Keratinocyte (primary cell): ENCODE measurements at regions not wholly inside any gene's neighbourhood (a gene's known extent, or its start where the extent isn't known, plus 50 kb on each side); places are given as distances from the start of the nearest gene placed in this dataset.

Source experiments
- EZH2 ChIP-seq: IDR thresholded peaks from one replicate; pipeline ENCODE4 v1.6.1; 2012; ENCODE audit warnings: inconsistent platforms, mild to moderate bottlenecking, low read length, moderate library complexity
- TF ChIP-seq, protein P1 (sequence below), 3 experiments: IDR thresholded peaks in 1 of 3; conservative IDR thresholded peaks in 1 of 3; optimal IDR thresholded peaks in 1 of 3; 2 replicates in 2 of 3; 3 replicates in 1 of 3; pipeline versions ENCODE3 to v1.5.1; 2011; ENCODE audit warnings: low read length in 3 of 3, mild to moderate bottlenecking in 3 of 3, moderate library complexity in 2 of 3, control low read depth in 1 of 3, inconsistent platforms in 1 of 3; ENCODE audit not compliant: insufficient read depth in 2 of 3; ENCODE audit errors: extremely low read depth in 1 of 3

DNA sequence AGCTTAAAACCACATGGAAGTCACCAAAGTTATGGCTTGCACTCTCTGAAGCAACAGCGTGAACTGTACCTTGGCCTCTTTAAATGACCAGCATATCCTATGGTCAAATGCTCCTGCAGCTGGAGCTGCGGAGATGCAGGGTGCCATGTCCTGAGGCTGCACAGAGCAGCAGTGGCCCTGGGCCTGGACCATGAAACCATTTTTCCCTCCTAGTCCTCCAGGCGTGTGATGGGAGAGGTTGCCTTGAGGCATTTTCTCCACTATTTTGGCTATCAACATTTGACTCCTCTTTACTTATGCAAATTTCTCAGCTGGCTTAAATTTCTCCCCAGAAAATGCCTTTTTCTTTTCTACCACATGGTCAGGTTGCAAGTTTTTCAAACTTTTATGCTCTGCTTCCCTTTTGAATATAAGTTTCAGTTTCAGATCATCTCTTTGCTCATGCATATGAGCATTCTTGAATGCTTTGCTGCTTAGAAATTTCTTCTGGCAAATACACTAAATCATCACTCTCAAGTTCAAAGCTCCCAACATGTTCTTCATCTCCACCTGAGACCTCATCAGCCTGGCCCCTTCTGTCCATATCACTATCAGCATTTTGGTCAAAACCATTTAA lies 82.9 kb upstream of the TMEFF2 start:
- TF ChIP-seq, protein P1, sequence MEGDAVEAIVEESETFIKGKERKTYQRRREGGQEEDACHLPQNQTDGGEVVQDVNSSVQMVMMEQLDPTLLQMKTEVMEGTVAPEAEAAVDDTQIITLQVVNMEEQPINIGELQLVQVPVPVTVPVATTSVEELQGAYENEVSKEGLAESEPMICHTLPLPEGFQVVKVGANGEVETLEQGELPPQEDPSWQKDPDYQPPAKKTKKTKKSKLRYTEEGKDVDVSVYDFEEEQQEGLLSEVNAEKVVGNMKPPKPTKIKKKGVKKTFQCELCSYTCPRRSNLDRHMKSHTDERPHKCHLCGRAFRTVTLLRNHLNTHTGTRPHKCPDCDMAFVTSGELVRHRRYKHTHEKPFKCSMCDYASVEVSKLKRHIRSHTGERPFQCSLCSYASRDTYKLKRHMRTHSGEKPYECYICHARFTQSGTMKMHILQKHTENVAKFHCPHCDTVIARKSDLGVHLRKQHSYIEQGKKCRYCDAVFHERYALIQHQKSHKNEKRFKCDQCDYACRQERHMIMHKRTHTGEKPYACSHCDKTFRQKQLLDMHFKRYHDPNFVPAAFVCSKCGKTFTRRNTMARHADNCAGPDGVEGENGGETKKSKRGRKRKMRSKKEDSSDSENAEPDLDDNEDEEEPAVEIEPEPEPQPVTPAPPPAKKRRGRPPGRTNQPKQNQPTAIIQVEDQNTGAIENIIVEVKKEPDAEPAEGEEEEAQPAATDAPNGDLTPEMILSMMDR (optimal IDR thresholded peaks at IDR 0.05 in 1 of 3, IDR thresholded peaks at IDR 0.05 in 1 of 3, conservative IDR thresholded peaks at IDR 0.05 in 1 of 3; ENCODE audit: extremely low read depth in 1 of 3, insufficient read depth in 2 of 3, low read length in 3 of 3): no peak
- no peak for TF ChIP-seq EZH2
